GM19025 (cell line): ENCODE measurements at regions not wholly inside any gene's neighbourhood (a gene's known extent, or its start where the extent isn't known, plus 50 kb on each side); places are given as distances from the start of the nearest gene placed in this dataset.

Experiments used
- ATAC-seq: cut with Tn5 transposase; IDR thresholded peaks from one replicate; pipeline ENCODE4 v1.9.1; 2021; ENCODE audit warnings: mild to moderate bottlenecking, low read depth, moderate library complexity; ENCODE audit not compliant: unreplicated experiment

DNA sequence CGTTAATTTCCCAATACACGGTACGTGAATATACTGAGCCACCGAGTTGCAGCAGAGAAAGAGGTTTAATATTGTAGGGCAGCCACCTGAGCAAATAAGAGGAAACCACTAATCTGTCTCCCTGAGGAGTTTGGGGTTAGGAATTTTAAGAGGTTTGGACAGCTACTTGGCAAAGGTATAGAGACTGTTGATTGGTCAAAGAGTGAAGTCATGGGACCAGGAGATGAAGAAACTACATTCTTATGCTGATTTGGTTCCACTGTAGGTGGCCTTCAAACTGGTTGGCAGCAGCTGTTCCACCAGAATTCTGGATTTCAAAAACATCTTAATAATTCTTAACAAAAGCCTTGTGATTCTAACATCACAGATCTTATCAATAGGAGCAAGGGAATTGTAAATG is 485.4 kb upstream of the PRMT6 start:
- no peak for ATAC-seq

DNA sequence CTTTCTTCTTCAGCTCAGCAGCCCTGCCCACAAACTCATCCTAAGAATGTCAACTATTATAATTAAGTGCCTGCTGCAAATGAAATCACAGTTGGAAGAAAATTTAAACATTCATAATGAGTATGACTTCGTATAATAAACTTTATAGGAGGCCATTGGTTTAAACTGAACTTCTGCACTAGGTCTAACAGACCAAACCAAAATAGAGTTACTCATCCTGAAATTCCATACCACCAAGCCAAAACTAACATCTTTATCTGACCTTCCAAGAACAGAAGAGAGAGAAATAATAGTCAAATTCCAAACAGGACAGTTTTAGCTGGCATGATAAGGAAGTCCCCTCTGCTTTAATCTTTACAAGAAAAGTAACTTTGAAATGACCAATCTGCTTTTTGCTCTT is 472.4 kb upstream of the PRMT6 start:
- ATAC-seq = no peak

DNA sequence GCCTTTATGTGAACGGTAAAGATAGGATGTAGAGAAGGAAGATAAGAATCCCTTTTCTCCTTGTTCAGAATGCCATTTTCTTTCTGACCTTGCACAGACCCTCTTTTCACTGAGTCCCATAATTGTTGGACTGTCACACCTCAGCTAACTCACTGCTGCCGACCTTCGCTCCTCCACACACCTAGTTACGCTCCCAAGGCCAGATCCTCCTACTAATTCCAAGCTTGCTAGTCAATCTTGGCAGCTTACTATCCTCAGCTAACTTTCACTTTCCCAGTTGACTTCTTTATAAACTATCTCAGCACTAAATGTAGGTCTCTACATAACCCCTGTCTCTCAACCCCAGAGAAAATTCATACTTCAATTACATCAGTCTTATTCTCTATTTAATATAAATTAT is 471.8 kb upstream of the PRMT6 start:
- no peak for ATAC-seq

DNA sequence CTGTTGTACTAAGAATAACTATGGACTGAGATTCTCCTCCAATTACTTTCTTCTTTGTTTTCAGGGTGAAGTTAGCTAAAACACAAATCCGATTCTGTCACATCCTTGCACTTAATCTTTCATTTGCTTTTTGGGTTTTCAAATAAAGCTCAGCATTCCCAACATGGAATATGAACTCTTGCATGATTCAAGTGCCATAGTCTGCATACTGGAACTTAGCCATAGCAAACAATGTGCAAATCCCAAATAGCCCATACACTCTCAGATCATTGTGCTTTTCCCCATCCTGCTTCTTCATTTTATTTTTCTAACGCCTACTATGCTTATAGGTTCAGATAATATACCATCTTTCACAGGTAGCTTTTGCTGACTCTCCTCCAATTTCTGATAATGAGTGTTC is 455.8 kb upstream of the PRMT6 start:
- no peak for ATAC-seq

DNA sequence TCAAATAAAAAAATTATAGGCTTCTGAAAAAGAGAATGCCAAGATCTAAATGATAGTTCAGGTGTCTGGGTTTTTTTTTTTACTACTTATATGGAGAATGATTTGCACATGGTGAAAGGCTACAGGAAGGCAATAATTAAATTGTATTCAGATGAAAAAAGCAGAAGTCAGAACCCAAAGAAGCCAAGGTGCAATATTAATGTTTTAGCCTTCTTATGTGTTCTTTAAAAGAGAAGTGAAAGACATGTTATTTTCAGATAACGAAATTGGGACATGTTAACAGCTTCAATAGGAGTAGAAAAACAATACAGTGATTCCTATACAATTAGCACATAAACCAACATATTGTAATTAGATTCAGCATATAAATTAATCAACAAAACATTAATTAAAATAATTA is 452.9 kb upstream of the PRMT6 start:
- ATAC-seq = no peak

DNA sequence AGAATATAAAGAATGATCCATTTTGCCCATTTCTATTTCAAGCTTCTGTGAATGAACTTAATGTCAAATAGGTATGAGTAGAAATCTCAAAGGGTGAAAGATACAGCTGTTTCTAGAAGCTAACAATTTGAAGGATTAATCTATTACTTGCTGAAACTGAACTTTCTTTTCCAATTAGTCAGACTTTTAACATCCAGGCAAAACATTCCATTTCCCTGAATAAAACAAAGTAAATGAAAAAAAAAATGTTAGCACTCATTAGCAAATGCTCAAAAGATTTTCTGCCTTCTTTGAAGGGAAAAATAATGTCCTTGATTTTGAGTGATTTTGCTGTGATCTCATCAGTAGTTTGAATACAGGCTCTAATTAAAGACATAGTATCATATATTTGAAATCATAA is 447.6 kb upstream of the PRMT6 start:
- ATAC-seq = no peak

DNA sequence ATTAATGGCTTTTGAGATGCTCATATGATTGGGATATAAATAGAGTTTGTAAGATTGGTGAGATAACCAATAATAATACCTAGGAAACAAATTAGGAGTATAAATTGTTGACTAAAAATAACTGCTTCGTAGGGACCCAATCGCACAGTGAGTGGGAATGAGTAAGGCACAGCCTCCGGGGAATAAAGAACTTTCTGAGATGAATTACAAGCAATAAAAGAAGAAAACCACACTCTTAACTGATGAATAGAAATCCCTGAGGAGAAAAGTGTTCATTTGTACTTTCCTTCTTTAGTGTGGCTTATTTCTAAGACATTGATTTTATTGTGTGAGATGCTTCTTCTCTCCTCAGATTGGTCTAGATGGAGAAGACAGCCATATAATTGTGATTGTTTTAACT is 443.4 kb upstream of the PRMT6 start:
- ATAC-seq = no peak

DNA sequence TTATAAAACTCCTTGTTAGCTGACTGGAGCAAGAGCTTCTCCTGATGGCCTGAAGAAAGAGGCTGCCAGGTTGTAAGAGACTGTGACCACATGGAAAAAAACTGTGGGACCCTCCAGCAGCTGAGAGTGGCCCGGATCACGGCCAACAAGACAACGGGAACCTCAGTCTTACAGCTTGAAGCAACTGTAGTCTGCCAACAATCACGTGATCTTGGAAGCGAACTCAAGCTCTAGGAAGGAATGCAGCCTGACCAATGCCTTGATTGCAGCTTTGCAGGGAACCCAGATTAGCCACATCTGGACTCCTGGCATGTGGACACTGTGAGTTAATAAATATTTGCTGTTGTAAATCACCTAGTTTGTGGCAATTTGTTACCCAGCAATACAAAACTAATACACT is 442.6 kb upstream of the PRMT6 start:
- ATAC-seq = no peak

DNA sequence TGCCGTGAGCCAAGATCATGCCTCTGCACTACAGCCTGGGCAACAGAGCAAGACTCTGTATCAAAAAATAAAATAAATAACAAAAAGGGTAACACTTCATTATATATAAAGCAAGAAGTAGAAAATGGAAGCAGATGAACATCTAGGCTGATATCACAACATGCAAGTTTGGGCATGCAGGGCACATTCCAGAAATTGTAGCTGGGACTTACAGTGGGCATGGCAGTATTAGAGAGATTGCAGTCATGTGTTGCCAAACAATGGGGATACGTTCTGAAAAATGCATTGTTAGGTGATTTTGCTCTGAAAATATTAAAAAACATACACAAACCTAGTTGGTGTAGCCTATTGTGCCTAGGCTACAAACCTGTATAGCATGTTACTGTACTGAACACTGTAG is 441.0 kb upstream of the PRMT6 start:
- ATAC-seq = no peak

DNA sequence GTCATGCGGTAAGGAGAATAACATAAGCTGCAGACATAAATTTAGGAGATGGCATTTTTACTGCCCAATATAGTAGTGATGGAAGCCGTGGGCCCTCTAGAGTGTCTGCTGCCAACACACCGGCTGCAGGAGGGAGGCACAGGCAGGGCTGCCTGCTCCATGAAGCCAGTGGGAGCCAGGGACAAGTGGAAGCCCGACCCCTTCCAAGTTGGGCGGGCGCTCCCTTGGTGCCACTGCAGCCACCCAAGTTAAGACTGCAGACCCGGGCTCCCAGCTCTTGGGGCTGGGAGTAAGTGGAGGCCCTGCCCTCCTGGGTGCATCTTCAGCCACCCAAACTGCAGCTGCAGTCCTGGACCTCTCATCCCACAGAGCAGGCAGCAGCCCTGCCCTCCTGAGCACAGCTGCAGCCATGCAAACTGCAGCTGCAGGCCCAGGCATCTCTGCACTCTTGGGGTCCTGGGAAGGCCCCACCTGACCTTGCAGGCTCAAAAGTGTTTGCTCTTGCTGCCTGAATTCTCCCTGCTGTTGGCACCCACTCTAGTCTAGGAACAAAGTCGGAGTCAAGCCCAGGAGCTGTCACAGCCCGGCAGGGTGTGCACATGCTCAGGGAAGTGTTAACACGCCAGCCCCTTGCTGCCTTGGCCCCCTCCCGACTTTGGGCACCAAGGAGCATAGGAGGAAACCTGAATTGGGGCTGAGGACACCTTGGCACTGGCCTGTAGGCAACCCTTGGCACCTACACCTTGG is 437.2 kb upstream of the PRMT6 start:
- no peak for ATAC-seq

DNA sequence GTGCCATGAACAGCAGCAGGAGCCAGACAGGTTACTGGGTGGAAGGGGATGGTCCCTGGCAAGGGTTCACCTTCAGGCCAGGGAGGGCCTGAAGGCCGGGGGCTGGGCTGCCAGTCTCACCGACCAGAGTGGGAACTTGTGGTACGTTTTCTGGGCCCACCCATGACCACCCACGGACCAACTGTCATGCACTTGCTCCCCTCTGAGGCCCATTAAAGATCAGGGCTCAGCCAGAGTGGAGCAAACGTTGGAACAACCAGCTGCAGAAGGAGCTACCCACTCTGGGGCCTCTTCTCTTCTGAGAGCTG is 436.7 kb upstream of the PRMT6 start:
- no peak for ATAC-seq

DNA sequence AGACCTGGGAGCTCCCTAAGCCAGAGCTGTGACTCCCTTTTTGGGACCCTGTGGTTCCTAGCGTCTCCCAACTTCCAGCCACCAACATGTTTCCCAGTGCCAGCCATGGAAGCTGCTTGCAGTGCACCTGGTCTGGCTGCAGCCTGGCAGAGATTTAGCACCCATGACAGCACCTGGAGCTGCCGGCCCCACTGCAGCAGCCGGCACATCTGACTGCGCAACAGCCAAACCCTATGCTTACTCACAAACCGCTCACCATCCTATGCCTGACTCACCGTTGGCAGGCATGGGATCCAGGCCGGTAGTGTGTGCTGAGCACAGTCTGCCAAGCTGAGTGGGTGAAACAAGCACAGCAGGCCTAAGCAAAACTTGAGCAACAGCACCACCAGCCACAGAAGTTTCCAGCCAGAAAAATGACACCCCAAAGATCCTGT is 435.9 kb upstream of the PRMT6 start:
- ATAC-seq = no peak

DNA sequence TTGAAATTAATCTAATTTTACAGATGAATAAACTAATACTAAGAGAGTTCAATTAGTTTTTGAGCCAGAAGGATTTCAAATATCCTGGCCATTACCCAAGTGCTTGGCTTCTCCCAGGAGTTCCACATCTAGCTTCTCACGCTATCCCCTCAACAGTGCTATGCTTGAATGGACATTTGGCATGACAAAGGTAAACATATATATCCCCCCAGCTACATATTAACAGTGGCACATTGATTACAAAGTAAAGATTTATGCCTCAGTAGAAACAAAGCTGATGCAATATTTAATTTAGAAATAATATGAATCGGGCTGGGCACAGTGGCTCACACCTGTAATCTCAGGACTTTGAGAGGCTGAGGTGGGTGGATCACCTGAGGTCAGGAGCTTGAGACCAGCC is 434.6 kb upstream of the PRMT6 start:
- no peak for ATAC-seq

DNA sequence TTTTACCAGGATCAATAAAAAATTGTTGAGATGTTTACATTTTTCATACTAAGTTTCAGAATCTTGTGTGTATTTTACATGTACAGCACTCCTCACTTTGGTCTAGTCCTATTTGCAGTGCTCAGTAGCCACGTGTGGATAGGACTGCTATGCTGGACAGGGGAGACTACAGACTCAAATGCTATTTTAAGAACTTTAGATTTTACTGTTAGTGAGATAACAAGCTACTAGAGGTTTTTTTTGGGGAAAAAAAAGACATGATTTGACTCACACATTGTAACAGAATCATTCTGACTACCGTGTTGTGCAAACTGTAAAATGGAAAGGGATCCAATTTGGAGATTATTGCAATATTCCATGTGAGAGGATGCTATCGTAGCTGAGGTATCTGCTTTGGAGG is 418.9 kb upstream of the PRMT6 start:
- ATAC-seq = no peak

DNA sequence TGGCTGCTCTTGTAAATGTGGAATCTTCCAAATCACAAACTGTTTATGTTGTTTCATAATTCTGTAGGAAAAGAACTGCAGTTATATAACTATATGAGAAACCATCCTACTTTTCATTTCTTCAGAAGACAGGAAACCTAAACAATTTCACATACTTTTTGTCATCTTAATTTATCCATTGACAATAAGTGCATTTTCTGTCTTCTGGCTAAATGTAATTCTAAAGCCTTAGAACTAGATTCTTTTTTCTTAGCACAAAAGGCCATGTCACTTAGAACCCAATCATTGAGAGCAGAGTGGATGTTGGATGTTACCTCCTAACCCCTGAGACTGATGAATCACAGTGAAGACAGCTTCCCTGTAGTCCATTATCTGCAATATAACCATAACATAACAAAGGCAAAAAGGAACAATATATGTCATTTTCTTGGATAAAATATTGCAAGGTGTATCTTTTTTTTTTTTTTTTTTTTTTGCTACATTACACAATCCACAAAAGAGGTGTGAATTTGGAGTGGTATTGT is 410.2 kb upstream of the PRMT6 start:
- no peak for ATAC-seq

DNA sequence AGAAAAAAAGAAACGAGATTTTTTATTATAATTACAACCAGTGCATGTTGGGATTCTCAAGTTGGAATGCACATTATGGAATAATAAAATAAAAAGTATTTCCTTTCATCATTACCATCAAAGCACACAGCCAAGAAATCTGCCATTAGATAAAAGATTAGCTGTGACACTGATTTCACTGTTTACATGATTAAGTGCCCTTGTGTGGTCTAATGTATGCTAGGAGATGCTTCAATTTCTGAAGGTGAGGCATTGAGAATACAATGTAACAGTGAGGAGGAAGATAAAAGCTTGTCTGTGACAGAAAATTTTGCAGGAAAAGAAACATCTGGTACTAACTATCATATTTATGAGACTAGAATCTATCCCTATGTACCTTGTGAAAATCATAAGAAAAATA is 409.7 kb upstream of the PRMT6 start:
- no peak for ATAC-seq

DNA sequence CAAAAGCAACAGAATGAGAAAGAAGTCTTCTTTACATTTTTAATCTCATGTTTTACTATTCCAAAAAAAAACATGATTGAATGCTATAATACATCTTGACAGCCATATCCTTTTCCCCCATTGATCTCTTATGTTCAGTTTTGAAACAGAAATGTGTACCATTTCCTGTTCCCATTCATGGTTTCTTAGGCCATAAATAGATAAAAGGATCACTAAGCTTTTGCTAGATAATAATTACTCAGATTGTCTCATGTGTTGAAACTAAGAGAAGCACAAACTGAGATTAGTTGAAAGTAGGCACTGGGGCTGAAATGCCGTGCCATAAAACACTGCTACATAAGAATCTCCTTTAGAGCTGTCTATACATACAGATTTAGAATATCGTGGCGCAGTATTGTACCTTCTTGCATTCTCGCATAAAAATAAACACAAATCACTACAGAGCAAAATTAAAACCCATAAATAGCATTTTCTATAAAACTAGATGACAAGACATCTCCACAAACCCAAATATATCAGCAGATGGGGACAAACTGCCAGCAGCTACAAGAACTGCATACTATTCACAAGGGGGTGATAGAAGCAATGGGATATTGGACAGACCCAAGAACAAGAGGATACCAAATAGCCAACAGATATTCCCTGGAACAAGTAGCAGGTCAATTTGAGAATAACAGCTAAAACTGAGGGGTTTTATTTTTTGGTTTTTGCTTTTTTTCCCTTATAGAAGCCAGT is 405.3 kb upstream of the PRMT6 start:
- ATAC-seq = no peak

DNA sequence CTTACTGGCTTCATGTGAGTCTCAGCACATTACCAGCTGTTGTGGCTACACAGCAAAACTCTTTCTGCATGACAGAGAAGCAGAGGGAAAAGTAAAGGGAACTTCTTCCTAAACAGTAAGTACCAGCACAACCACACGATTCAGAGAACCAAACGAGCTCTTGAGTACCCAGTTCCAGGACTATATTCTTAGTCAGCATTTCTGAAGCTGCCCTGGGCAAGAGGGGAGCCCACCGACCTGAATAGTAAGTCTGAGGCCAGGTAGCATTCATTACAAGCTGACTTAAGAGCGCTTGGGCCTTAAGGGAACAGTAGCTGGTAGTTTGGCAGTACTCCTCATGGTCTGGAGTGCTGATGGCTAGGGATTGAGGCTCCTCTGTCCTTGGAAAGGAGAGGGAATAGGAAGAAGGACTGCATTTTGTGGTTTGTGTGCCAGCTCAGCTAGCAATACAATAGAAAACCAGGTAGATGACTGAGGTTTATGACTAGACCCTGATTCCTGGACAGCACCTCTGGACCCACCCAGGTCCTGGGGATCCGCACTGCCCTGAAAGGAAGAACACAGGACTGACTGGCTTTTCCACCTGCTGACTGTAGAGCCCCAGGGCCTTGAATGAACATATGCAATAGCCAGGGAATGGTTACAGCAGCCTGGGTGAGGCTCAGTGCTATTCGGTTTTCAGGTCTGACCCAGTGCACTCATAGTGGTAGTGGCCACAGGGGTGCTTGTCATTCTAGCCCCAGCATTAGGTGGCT is 396.8 kb upstream of the PRMT6 start:
- ATAC-seq = no peak

DNA sequence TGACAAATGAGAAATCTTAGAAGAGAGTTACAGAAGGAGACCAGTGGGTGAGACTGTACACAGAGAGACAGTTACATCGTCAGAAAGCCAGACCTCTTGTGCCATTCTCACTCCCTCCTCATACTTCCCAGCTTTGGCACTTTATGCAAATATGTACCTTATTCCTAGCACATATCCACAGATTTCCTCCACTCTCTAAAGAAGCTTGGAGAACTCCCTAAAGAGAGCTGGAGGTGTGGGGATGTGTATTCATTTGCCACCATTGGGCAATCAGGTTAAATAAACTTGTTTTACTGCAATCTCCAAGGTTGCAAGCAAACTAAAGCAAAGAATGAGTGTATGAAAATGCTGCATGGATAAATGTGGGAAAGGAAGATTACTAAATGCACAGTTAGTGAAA is 380.9 kb upstream of the PRMT6 start:
- no peak for ATAC-seq

DNA sequence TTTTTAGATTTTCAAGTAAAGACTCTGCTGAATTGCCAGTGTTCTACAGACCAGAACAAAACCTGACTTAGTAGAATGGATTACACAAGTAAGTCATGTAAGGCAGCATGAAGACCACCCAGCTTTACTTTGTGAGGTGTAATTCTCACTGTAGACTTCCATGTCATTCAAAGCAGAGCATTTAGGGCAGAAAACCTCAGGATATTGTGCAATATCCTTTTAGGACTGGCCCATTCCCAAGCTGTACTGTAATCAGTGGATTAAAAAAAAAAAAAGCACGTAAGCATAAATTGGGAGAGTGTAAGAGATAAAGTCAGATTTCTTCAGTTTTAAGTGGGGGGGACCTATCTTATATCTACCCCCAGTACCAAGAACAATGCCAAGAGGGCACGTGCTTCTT is 380.5 kb upstream of the PRMT6 start:
- no peak for ATAC-seq

DNA sequence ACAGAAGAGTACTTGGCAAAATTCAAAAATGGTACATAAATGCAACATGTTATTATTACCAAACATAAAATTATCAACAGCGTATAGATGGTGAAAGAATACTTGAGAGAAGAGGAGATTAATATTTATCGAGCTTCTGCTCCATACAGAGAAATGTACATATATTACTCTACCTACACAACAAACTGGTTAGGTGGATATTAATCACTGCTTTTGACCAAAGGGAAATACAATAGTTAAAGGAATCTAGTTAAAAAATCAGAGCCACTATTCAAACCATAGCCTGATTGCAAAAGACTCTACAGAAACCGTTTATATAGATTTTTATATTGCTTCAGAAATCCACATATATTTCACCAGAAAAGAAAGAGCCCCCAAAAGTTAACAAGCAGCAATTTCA is 379.3 kb upstream of the PRMT6 start:
- ATAC-seq = no peak

DNA sequence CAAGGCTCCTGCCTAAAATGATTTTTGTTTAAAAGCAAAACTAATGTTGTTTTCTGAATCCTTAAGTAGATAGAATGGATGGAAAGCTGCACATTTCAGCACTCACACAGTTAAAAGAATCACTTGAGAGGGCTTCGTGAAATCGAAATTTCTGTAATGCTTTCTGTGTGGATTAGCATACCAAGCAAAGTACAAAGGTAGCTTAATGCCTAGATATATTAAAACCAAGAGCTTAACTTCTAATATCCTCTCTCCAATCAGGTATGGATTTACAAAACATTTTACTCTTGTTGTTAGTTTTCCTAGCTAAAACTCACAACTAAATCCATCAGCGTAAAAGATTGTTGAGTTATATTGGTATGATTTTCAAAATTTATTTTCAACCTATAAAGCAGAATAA is 378.8 kb upstream of the PRMT6 start:
- no peak for ATAC-seq
